Pancreas (tissue), 10 donors: ENCODE measurements at regions not wholly inside any gene's neighbourhood (a gene's known extent, or its start where the extent isn't known, plus 50 kb on each side); places are given as distances from the start of the nearest gene placed in this dataset.

Experiments
- ATAC-seq, 4 donors: fragments of 200-7000 bp; cut with Tn5 transposase; one replicate each; pipeline versions ENCODE4 v1.8.0 to v1.9.1; 2020; ENCODE audit warnings: mild to moderate bottlenecking in 4 of 4, moderate library complexity in 4 of 4
- DNase-seq, 6 donors: peaks; one replicate each; pipeline ENCODE4 v3.0.0-alpha.2; 2020
- FAIRE-seq: peaks from 2 replicates; lab custom pipeline; 2012; peaks lifted over from hg19 to GRCh38; lab: Jason Lieb, UNC
- H3K27ac ChIP-seq, 4 donors: fragments of 200-600 bp; sonication (generic); 1 replicate in 3 of 4; 2 replicates in 1 of 4; pipeline versions ENCODE4 v1.5.0 to v1.8.0; 2020
- H3K27me3 ChIP-seq, 4 donors: fragments of 200-600 bp; one replicate each; pipeline ENCODE4 v1.8.0; 2021
- H3K36me3 ChIP-seq, 3 donors: fragments of 200-600 bp; sonication (generic) in 1 of 3; one replicate each; pipeline versions ENCODE4 v1.5.0 to v1.8.0; 2020 to 2021
- H3K4me1 ChIP-seq, 3 donors: fragments of 200-600 bp; one replicate each; pipeline ENCODE4 v1.8.0; 2021
- H3K4me3 ChIP-seq, 4 donors: fragments of 200-600 bp; sonication (generic) in 2 of 4; one replicate each; pipeline versions ENCODE4 v1.5.0 to v1.8.0; 2020 to 2021
- H3K9me3 ChIP-seq, 4 donors: fragments of 200-600 bp; one replicate each; pipeline ENCODE4 v1.8.0; 2021
- WGBS, 2 donors: extraction: QIAGEN DNeasy Blood & Tissue Kit; methylation state at CpG; one replicate each; pipeline ENCODE4 v1.1.7; 2013; 5-methylcytosine and 5-hydroxymethylcytosine counted together
- intact Hi-C, 3 donors: fragments of 100-400 bp; cut with DNase I; formaldehyde crosslinking; loops; one replicate each; pipeline versions ENCODE4 v1.11.1 to v1.14.2; 2022
- TF ChIP-seq, protein P1 (sequence below), 4 donors: fragments of 200-600 bp; sonication (generic) in 3 of 4; IDR thresholded peaks; one replicate each; pipeline versions ENCODE4 v1.5.0 to v1.8.0; 2021; ENCODE audit warnings: antibody characterized with exemption in 4 of 4
- donor health status: healthy with polysubstance abuse.
- donor health status: DM: no; HTN: no; CAD: no; lungs with moderate emphysema.
- donor health status: DM: no; HTN: no; CAD: no.
- donor health status: control.
- donor health status: control.
- donor health status: Bipolar disorder and iron deficiency.
- donor health status: DM: yes; HTN: yes; CAD: no.
- donor health status: DM: no; HTN: no; CAD: no.
- donor health status: DM: no; HTN: no; CAD: no.
- donor health status: DM: yes; HTN: yes; CAD: no.

DNA sequence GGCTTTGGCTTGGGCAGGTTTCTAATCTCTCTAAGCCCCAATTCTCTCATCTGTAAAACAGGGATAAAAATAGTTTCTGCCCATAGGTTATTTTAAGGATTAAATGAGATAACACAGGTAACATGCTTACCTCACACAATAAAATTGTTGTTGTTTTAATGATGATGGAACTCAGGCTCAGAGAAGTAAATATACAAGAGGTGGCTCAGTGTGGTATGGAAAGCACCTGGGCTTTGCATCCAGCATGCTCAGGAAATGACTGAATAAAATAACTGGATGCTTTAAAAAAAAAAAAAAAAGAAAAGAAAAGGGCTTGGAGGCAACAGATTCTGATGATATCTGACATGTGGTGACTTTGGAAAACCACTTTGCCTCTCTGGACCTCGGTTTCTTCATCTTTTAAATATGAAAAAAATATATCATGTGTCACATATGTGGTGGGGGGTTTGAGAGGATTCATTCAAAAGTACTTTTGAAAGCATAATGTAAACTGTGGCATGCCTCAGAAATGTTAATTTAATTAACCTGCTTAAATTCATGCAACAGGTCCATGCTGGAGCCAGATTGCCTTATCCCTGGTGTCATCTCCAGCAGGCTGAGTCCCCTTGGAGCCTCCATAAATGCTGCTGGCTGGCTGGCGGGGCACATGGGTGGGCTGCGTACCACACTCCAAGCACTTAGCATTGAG, 112.8 kb upstream of the CDC42EP3 start:
- Histone ChIP-seq H3K4me3 (no peak overlapping the region), H3K27me3 (no peaks in the 10 kb centered on the region), H3K27ac (no peak overlapping the region), H3K4me1 (no peaks in the 10 kb centered on the region), H3K36me3 (no peaks in the 10 kb centered on the region), H3K9me3 (peaks cover 0 to 7% (median 0%) of the 10 kb centered on the region in 4 donors)
- ATAC-seq (no peak), DNase-seq (no peak), FAIRE-seq (no peak)
- WGBS, 2 donors: 87 to 88% methylated on average over 3 of the region's 3 CpGs
- intact Hi-C loops: no loop called here
- TF ChIP-seq, protein P1, sequence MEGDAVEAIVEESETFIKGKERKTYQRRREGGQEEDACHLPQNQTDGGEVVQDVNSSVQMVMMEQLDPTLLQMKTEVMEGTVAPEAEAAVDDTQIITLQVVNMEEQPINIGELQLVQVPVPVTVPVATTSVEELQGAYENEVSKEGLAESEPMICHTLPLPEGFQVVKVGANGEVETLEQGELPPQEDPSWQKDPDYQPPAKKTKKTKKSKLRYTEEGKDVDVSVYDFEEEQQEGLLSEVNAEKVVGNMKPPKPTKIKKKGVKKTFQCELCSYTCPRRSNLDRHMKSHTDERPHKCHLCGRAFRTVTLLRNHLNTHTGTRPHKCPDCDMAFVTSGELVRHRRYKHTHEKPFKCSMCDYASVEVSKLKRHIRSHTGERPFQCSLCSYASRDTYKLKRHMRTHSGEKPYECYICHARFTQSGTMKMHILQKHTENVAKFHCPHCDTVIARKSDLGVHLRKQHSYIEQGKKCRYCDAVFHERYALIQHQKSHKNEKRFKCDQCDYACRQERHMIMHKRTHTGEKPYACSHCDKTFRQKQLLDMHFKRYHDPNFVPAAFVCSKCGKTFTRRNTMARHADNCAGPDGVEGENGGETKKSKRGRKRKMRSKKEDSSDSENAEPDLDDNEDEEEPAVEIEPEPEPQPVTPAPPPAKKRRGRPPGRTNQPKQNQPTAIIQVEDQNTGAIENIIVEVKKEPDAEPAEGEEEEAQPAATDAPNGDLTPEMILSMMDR (IDR thresholded peaks at IDR 0.05): no peak

DNA sequence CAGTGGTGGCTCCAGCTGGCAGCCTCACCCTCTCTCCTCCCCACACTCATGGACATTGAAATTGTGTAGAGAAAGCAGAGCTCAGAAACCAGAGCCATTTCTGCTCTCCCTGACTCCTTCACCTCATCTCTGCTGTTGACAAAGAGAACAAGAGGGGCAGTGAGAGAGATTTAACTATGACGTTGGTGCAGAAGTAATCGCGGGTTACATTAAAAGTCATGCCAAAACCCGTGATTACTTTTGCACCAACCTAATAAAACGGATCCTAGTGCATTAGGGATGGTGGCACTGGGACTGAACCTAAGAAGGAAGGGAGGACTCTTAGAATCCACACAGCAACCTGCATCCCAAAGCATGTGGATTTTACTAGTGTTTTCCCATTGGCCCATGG, 113.3 kb upstream of the CDC42EP3 start:
- Histone ChIP-seq H3K9me3 (peaks cover 0 to 7% (median 0%) of the 10 kb centered on the region in 4 donors), H3K27ac (no peak overlapping the region), H3K4me3 (no peak overlapping the region), H3K36me3 (no peaks in the 10 kb centered on the region), H3K27me3 (no peaks in the 10 kb centered on the region), H3K4me1 (no peaks in the 10 kb centered on the region)
- ATAC-seq (no peak), DNase-seq (no peak), FAIRE-seq (no peak)
- intact Hi-C loops: no loop called here
- TF ChIP-seq, protein P1 (IDR thresholded peaks at IDR 0.05): no peak
- WGBS, 2 donors: 81 to 86% methylated on average over 5 of the region's 5 CpGs

DNA sequence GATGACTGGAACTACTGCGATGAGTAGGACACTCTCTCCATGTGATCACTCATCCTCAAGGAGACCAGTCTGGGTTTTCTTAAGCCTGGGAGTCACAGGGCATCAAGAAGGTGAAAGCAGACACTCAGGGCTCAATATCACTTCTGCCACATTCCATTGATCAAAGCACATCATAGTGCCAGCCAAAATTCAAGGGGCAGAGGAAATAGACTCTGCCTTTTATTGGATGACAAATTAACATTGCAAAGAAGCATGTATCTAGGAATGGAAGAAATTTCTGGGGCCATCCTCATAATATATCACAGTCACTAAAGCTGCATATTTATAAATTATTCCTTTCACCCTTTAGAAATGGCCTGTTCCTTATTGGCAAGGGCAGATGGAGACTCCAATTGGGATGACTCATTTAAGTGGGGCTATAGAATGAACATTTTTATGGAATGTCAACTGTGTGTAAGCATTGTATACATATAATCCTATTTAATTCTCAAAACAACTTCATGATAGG, 114.8 kb upstream of the CDC42EP3 start:
- Histone ChIP-seq H3K9me3 (peaks cover 0 to 7% (median 0%) of the 10 kb centered on the region in 4 donors), H3K27ac (no peak overlapping the region), H3K4me1 (no peaks in the 10 kb centered on the region), H3K27me3 (no peaks in the 10 kb centered on the region), H3K4me3 (no peak overlapping the region), H3K36me3 (no peaks in the 10 kb centered on the region)
- TF ChIP-seq, protein P1 (IDR thresholded peaks at IDR 0.05): no peak
- ATAC-seq (no peak), DNase-seq (no peak), FAIRE-seq (no peak)
- intact Hi-C loops: no loop called here
- 90 to 93% methylated on average over 1 of the region's 1 CpG for WGBS, 2 donors

DNA sequence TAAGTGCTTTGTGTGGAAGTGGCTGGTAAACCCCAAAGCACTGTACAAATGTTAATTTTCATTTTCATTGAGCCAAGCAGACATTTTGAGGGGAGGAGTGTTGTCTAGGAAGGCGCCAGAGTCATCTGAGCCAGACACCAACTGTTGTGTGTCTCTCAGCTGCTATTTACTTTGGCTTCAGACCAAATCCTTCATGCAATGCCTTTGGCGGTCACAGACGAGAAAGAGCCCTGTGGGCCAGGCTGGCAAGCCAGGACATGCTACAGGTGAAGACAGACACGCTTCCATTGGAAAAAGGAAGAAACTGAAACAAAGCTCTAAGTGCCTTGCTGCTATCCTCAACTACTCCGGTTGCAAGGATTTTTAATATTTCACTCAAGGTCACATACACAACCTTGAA, 115.4 kb upstream of the CDC42EP3 start:
- no peaks in the 10 kb centered on the region for H3K27me3 ChIP-seq
- no peaks in the 10 kb centered on the region for H3K4me1 ChIP-seq

More for the DNA sequence above, 115.4 kb upstream of the CDC42EP3 start:
- WGBS, 2 donors: 20 to 26% methylated on average over 5 of the region's 5 CpGs
- peaks cover 0 to 7% (median 0%) of the 10 kb centered on the region in 4 donors for H3K9me3 ChIP-seq
- no peak overlapping the region for H3K4me3 ChIP-seq
- intact Hi-C loops: no loop called here
- H3K36me3 ChIP-seq: no peaks in the 10 kb centered on the region
- peak in 3 of 6 donors; percentile 16 to 28 (median 23) for DNase-seq
- TF ChIP-seq, protein P1 (IDR thresholded peaks at IDR 0.05): no peak
- H3K27ac ChIP-seq: no peak overlapping the region
- FAIRE-seq: no peak
- peak; percentile 61 to 88 (median 86) for ATAC-seq
